HG03095 (cell line): ENCODE measurements at regions not wholly inside any gene's neighbourhood (a gene's known extent, or its start where the extent isn't known, plus 50 kb on each side); places are given as distances from the start of the nearest gene placed in this dataset.
A peak's percentile ranks its signal among the peaks of the same experiment; 100 is the strongest.

Source experiments
- ATAC-seq: cut with Tn5 transposase; IDR thresholded peaks from one replicate; pipeline ENCODE4 v1.9.1; 2021; ENCODE audit warnings: moderate library complexity; ENCODE audit not compliant: unreplicated experiment

DNA sequence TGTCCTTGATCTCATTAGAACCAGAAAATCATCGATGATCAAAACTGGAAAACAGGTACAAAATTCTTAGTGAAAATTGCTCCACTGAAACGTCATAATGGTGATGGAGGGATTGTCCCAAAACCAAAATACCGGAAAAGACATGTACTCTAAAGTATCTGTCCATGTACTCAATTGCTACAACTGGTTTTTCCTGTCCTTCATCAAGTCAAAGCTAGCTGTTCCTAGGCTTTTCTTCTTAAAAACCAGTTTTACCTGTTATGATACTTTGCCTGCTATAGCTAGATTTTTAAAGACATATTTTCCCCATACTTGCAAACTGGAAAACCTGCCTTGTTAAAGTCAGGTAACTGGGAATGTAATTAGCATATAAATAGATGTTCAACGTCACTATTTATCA is 50.5 kb upstream of the LRRC1 start:
- no peak for ATAC-seq

DNA sequence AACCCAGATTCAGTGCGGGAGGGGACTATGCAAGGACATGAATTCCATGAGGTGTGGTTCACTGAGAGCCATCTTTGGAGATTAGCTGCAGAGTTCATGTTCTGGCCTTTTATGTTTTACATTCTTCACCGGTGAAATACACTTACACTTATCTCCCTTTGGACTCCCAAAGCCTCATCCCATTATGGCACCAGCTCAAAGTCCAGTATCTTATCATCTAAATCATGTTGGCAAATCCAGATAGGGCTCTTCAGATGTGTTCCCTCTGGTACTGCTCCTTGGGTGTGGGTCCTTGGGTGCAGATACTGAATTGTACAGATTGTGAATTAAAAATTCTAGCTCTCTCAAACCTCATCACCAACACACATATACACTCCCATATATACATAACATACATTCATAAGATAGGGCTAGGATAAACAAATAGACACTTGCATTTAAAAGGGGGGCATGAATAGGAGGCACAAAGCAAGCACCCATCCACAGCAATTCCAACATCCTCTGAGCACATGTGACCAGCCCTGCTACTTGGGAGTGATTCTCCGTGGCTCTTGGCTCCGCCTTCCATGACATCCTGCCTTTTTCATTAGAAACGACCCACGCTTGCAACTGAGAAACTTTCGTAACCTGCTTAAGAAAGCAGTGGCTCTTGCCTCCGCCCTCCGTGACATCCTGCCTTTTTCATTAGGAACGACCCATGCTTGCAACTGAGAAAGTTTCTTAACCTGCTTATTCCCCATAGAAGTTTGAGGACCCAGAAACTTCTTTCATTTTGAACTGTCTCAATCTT is 53.6 kb upstream of the LRRC1 start:
- ATAC-seq, result no peak

DNA sequence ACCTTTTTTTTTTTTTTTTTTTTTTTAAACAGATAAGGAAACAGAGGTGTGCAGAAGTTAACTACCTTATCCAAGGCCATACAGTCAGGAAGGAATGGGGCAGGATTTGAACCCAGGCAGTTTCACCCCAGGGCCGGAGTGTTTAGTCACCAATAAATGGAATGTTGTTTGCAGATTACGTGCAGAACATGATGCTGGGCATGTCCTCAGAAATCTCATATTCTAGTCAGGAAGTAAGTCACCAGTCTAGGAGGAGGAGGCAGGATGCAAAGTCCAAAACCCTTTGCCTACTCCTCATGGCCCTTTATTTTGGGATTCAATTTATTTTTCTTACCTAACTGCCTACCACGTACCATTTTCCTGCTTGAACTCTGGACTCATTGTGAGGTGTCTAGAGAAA is 57.1 kb upstream of the LRRC1 start:
- ATAC-seq, result no peak

DNA sequence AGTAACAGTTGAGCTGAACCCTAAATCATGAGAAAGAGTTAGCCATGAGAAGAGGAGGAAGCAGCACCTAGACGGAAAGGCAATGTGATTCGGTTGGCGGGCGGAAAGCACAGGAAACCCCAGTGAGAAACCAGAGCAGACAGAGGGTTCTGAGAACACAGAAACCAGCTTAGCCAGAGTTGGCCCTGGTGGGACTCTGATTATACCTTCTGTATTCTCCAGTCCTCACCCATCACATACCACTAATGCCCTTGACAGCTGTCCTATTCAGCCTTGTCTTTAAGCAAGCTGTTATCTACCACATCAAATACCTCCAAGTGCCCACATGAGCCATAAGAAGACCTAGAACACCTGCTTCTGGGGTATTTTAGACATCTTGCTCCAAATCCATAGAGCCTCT is 58.9 kb upstream of the LRRC1 start:
- no peak for ATAC-seq

- ATAC-seq, result peak; percentile 49
Measured at GRCh38 chr6:53734473-53735299, 60.1 kb upstream of the LRRC1 start.

GRCh38 chr6:53731866-53732636 is 62.8 kb upstream of the LRRC1 start:
- ATAC-seq, result no peak

GRCh38 chr6:53730767-53731166 is 64.0 kb upstream of the LRRC1 start:
- no peak for ATAC-seq

DNA sequence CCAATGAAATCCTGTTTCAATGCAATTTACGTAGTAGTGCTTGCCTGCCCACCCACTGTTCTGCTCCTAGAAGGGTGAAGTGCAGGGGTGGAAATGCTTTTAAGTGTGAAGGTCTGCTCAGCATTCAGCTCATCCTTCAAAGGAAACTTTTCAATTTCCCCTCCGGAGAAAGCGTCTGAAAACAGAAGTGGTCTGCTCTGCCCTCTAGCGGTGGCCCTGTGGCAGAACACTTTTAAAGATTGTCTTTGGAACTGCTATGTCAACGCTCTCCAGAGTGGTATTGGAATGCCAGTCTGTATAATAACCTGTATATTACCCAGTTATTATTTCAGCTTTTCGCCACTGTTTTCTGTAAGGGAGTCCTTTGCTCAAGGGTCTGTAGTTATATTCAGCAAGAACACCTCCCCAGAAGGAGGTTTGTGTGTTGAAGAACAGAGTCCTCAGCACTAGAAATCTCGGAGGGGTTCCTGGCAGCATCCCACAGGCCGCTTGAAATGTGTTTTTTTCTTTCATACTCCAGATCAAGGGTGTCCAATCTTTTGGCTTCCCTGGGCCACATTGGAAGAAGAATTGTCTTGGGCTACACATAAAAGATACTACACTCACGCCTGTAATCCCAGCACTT is 63.1 kb upstream of the KLHL31 start:
- ATAC-seq, result no peak

DNA sequence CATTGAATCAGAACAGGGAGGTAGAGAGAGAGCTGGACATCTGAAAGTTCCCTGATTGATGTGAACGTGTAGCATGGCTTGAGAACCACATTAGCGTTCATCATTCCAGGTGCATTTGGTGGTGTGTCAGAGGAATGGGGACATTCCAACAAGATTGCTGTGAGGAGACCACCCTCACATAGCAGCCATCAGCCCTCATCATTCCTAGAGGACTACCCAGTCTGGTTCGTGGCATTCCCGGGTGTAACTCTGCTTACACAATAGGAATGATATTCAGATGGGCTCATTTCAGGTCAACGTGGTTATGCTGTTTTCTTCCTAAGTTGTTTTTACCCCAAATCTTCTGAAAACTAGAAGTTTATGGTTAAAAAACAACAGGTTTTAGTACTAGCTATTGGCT is 62.2 kb upstream of the KLHL31 start:
- no peak for ATAC-seq

GRCh38 chr6:53725791-53726575 is 60.4 kb upstream of the KLHL31 start:
- ATAC-seq, result peak; percentile 93

DNA sequence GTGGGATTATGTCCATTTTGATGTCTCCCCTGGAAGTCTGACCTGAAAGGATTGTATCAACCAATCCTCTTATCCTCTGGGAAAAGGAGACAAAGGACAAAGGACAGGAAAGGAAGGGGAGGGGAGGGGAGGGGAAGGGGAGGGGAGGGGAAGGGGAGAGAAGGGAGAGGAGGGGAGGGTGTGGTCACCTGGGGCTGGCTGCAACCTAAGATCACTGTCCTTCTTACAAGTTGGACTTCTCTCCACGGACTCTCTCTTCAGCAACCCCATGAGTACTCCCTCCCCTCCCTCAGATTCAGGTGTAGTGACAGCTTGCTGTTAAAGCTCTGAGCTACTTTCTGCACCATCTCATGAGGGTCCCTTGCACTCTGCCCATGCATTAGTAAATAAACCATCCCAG is 58.9 kb upstream of the KLHL31 start:
- ATAC-seq, result no peak

- ATAC-seq, result no peak
Measured at GRCh38 chr6:53723331-53723730, 57.8 kb upstream of the KLHL31 start.

DNA sequence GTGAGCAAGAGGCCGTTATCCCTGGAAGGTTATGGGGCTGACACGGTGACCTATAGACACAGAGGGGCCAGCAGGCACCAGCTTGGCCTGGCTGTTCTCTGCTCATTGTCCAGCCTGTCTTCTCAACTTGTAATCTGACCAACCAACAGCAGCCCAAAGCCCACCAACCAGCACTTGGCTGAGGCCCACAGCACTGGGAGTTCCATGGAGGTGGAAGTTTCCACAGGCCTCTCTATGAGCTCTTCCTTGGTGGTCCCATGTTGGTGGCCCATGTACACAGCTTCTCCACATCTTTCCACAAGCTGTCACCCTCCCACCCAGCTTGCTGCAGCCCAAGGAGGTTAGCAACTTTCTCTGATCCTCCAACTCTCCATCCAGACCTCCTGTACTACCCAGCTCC is 56.2 kb upstream of the KLHL31 start:
- ATAC-seq, result no peak

DNA sequence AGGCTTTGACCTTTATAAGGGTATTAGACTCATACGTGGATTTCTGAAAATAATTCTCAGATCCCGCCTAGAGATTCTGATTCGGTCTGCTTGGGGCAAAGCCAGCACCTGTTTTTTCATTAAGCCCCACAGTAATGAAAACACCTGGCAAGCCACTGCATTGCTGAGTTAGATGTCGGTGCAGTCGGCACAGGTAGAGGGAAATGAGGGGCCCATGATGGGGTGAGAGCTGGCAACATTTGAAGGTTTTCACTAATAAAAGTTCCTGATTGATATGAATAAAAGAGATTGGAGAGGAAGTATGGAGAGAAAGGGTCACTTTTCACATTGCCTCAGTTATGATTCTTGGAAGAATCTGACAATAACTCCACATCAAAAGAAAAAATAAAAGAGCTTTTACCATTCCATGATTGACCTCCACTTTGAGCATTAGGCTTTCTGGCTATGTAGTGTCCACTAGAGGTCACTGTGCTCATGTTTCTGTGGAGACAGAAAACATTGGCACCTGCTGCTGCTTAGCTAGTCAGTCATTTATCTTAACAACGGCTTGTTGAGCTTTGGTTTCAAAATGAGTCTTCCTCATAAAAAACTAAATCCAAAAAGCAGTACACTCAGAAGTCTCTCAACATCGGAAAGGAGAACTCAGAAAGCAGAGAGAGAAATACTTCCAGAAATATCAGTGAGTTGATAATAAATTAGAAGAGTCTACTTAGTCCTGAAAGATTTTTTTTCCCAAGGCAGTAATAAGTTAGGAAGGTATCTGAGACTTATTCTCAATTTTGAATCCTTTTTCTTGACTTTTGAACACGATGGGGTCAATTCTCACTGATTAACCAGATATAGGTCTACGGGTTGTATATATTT is 53.3 kb upstream of the KLHL31 start:
- ATAC-seq, result peak; percentile 95

DNA sequence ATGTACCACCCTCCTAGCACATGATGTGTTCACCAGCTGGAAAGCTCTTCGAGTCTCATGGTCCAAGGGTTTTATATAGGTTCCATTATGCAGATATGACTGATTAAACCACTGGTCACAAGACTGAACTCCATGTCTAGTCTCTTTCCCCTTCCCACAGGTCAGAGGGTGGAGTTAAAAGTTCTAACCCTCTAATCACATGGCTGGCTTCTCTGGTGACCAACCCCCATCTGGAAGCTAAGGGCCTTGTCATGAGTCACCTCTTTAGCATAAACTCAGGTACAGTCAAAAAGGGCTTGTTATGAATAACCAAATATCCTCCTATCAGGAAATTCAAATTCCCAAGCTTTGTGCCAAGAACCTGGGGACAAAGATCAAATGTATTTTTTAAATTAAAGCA is 52.0 kb upstream of the KLHL31 start:
- ATAC-seq, result no peak

- ATAC-seq, result no peak
Measured at GRCh38 chr6:53715434-53715833, 49.9 kb upstream of the KLHL31 start.
